ENCODE measurements at regions not wholly inside any gene's neighbourhood (a gene's known extent, or its start where the extent isn't known, plus 50 kb on each side); places are given as distances from the start of the nearest gene placed in this dataset.

- Mint-ChIP-seq H3K27me3 (peaks cover 62 to 66% of the 10 kb centered on the region in 2 donors), H3K27ac (no peak overlapping the region), H3K36me3 (ENCODE audit: insufficient read depth) (peaks cover 5% of the 10 kb centered on the region), H3K4me1 (ENCODE audit: low read depth in 2 of 2) (no peaks in the 10 kb centered on the region), H3K9me3 (no peaks in the 10 kb centered on the region), H3K4me3 (no peak overlapping the region)
- ATAC-seq (replicated peaks), result no peak
- no peak for DNase-seq
These were observed 289.7 kb downstream of the TCF7L2 start for GRCh38 chr10:113239566-113240350.

DNA sequence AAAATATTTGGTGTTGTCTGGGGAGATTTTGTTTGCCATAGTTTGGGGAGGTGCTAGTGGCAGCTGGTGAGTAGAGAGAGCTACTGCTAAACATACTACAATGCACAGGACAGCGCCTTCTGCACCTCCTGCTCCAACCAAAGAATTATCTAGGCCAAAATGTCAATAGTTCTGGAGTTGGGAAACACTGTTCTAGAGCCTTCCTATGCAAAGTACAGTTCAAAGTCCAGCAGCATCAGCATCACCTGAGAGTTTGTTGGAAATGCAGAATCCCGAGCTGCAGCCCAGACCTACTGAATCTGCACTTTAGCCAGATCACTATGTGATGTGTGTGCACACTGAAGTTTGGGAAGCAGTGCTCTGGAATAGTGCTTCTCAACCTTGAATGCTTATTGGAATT is 290.7 kb downstream of the TCF7L2 start:
- no peaks in the 10 kb centered on the region for H3K9me3 Mint-ChIP-seq
- no peak for DNase-seq
- H3K4me1 Mint-ChIP-seq (ENCODE audit: low read depth in 2 of 2), result no peaks in the 10 kb centered on the region
- H3K36me3 Mint-ChIP-seq (ENCODE audit: insufficient read depth), result peaks cover 1% of the 10 kb centered on the region
- no peak overlapping the region for H3K27ac Mint-ChIP-seq
- ATAC-seq (replicated peaks), result no peak
- H3K27me3 Mint-ChIP-seq, result peaks cover 62 to 67% of the 10 kb centered on the region in 2 donors
- no peak overlapping the region for H3K4me3 Mint-ChIP-seq

DNA sequence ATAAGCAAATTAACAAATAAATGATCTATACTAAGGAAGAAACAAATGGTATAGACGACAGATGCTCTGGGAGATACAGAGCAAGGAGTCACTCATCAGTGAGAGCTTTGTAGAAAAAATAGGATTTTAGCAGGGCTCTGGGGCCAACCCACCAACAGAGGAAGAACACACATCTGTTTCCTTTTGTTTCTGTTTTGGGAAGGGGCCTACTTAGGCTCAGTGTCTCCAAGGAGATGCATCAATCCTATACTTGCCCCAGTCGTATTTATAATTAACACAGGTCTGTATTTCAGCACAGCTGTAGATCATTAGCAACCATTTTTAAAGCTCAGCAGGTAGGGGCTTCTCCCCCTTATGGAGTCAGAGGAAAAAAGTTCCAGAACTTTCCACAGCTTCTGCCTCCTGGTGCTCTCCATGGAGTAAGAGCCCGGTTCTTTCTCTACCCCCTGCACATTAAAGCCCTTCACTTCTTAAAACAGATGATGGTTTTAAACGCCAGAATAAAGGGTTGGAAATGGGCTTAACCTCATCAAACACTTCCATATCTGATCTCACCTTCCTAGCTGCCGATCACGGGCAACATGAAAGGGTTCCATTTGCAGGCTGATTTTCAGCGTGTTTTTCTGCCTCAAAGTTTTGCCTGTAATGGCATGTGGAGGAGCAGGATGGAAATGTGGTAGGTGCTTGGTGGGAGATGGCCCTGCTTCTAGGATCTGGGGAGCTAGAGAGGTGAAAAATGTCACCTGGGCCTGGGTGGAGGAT is 291.7 kb downstream of the TCF7L2 start:
- H3K36me3 Mint-ChIP-seq (ENCODE audit: insufficient read depth), result no peaks in the 10 kb centered on the region
- peaks cover 56 to 69% of the 10 kb centered on the region in 2 donors for H3K27me3 Mint-ChIP-seq
- DNase-seq (no peak), ATAC-seq (replicated peaks) (no peak)
- no peaks in the 10 kb centered on the region for H3K9me3 Mint-ChIP-seq
- H3K27ac Mint-ChIP-seq, result no peak overlapping the region
- H3K4me1 Mint-ChIP-seq (ENCODE audit: low read depth in 2 of 2), result no peaks in the 10 kb centered on the region
- no peak overlapping the region for H3K4me3 Mint-ChIP-seq

DNA sequence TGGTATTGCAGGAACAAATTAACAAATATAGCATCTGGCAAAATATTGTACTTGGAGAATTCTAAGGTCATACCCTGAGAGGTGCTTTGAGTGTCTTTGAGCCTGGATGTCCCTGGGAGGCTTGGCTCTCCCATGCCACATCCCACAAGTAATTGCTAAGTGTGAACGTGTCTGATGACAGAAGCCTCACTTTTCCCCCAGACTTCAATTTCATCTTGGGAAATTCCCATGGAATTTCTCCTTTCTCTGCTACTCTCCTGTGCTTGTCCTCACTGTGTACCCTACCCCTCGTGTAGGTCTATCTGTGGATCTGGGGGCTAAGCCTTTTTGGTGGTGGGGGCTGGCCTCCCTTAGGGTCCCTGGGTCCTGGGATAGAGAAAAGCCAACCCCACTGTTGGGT is 293.3 kb downstream of the TCF7L2 start:
- Mint-ChIP-seq H3K4me1 (ENCODE audit: low read depth in 2 of 2) (no peaks in the 10 kb centered on the region), H3K27me3 (peaks cover 50 to 70% of the 10 kb centered on the region in 2 donors), H3K9me3 (no peaks in the 10 kb centered on the region), H3K36me3 (ENCODE audit: insufficient read depth) (no peaks in the 10 kb centered on the region), H3K4me3 (no peak overlapping the region), H3K27ac (no peak overlapping the region)
- ATAC-seq (replicated peaks) (no peak), DNase-seq (no peak)

- Mint-ChIP-seq H3K27me3 (peaks cover 48 to 70% of the 10 kb centered on the region in 2 donors), H3K4me1 (ENCODE audit: low read depth in 2 of 2) (peaks cover 0 to 2% of the 10 kb centered on the region in 2 donors), H3K27ac (no peak overlapping the region), H3K36me3 (ENCODE audit: insufficient read depth) (no peaks in the 10 kb centered on the region), H3K4me3 (no peak overlapping the region), H3K9me3 (no peaks in the 10 kb centered on the region)
- DNase-seq, result no peak
- no peak for ATAC-seq (replicated peaks)
These were observed 294.7 kb downstream of the TCF7L2 start for GRCh38 chr10:113244750-113245149.

- Mint-ChIP-seq H3K27me3 (peaks cover 43 to 65% of the 10 kb centered on the region in 2 donors), H3K9me3 (no peaks in the 10 kb centered on the region), H3K27ac (no peak overlapping the region), H3K36me3 (ENCODE audit: insufficient read depth) (no peaks in the 10 kb centered on the region), H3K4me1 (ENCODE audit: low read depth in 2 of 2) (peaks cover 0 to 2% of the 10 kb centered on the region in 2 donors), H3K4me3 (no peak overlapping the region)
- DNase-seq (no peak), ATAC-seq (replicated peaks) (no peak)
These were observed 295.2 kb downstream of the TCF7L2 start for GRCh38 chr10:113245286-113245685.

DNA sequence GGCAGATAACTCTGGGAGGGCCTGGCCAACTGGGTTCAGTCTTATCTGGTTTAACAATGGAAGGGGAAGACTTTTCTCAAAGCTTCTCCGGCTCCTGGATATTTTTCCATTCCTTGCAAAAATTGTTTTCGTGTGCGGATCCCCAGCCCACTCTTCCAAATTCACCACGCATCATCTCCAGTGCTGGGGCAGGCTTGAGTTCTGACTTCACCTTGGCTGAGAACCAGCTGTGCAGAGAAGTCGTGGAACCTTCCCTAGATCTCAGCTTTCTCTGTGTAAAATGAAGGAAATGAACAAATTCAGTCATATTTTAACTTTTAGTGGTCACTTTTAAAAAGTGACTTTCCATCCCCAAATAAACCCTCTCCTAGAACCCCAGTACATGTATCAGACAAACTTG is 297.0 kb downstream of the TCF7L2 start:
- no peak for ATAC-seq (replicated peaks)
- no peak for DNase-seq
- H3K36me3 Mint-ChIP-seq (ENCODE audit: insufficient read depth), result no peaks in the 10 kb centered on the region
- no peaks in the 10 kb centered on the region for H3K9me3 Mint-ChIP-seq
- H3K4me3 Mint-ChIP-seq, result no peak overlapping the region
- peaks cover 33 to 65% of the 10 kb centered on the region in 2 donors for H3K27me3 Mint-ChIP-seq
- H3K4me1 Mint-ChIP-seq (ENCODE audit: low read depth in 2 of 2), result peaks cover 0 to 2% of the 10 kb centered on the region in 2 donors
- H3K27ac Mint-ChIP-seq, result no peak overlapping the region

DNA sequence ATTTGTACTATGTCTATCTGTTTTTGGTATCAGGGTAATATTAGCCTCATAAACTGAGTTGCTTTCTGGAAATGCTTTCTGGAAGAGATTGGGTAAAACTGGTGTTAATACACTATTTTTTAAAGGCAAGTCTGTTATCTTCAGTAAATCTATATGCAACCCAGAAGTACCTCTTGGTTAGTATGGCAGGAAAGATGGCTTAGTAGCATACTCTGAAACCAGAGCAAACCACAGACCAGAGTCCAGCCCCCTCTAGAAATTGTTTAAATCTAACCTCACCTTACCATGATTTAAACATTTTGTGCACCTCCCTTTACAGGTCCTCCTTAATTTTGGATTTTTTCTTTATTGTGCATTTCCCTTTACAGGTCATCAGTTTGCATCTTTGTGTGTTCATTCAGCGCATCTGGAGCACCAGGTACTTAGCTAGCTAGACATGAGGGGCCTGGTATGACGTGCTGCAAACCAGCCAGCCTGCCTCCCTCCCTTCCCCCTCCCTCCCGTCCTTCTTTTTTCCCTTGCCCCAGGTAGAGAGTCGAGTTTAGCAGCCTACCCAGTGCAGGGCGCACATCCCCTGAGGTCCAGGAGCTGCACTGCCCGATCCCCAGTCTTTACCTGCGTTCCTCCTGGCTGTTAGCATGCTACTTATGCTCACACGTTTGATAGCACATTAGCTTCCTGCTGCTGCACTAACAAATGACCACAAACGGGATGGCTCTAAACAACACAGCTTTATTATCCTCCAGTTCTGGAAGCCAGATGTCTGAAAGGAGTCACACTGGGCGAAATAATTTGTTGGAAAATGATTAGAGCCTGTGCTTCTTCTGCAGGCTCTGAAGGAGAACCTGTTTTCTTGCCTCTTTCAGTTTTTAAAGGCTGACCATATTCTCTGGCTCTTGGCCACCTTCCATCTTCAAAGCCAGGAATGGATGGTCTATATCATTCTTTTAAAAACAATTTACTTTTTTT is 299.9 kb upstream of the HABP2 start:
- ATAC-seq (replicated peaks) (no peak), DNase-seq (no peak)
- H3K36me3 Mint-ChIP-seq (ENCODE audit: insufficient read depth), result no peaks in the 10 kb centered on the region
- no peak overlapping the region for H3K27ac Mint-ChIP-seq
- no peak overlapping the region for H3K4me3 Mint-ChIP-seq
- H3K4me1 Mint-ChIP-seq (ENCODE audit: low read depth in 2 of 2), result peaks cover 0 to 2% of the 10 kb centered on the region in 2 donors
- peaks cover 13 to 27% of the 10 kb centered on the region in 2 donors for H3K27me3 Mint-ChIP-seq
- no peaks in the 10 kb centered on the region for H3K9me3 Mint-ChIP-seq

GRCh38 chr10:113259576-113260226 is 293.2 kb upstream of the HABP2 start:
- DNase-seq (no peak), ATAC-seq (replicated peaks) (no peak)
- Mint-ChIP-seq H3K9me3 (no peaks in the 10 kb centered on the region), H3K27me3 (peaks cover 50 to 57% of the 10 kb centered on the region in 2 donors), H3K27ac (no peak overlapping the region), H3K4me1 (ENCODE audit: low read depth in 2 of 2) (no peaks in the 10 kb centered on the region), H3K4me3 (no peak overlapping the region), H3K36me3 (ENCODE audit: insufficient read depth) (no peaks in the 10 kb centered on the region)

DNA sequence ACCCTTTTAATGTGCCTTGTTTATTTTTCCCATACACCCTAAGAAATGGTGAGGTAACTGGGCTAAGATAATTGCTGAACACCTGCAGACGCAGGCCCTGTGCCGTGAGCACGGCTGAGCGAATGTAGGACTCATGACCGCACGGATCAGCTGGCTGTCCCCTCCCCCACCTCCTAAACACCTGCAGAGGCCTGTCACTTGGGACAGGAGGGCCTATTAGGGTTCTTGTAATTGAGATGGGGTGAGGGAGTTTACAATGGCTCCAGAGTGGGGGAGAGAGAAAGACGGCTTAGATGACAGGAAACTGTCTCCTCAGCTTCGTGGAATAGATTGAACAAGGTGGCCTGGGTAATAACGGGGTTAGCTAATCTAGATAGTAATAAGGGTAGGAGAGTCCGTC is 291.7 kb upstream of the HABP2 start:
- Mint-ChIP-seq H3K27me3 (peaks cover 50 to 66% of the 10 kb centered on the region in 2 donors), H3K9me3 (no peaks in the 10 kb centered on the region), H3K36me3 (ENCODE audit: insufficient read depth) (no peaks in the 10 kb centered on the region), H3K27ac (no peak overlapping the region), H3K4me3 (no peak overlapping the region), H3K4me1 (ENCODE audit: low read depth in 2 of 2) (no peaks in the 10 kb centered on the region)
- DNase-seq (no peak), ATAC-seq (replicated peaks) (no peak)

DNA sequence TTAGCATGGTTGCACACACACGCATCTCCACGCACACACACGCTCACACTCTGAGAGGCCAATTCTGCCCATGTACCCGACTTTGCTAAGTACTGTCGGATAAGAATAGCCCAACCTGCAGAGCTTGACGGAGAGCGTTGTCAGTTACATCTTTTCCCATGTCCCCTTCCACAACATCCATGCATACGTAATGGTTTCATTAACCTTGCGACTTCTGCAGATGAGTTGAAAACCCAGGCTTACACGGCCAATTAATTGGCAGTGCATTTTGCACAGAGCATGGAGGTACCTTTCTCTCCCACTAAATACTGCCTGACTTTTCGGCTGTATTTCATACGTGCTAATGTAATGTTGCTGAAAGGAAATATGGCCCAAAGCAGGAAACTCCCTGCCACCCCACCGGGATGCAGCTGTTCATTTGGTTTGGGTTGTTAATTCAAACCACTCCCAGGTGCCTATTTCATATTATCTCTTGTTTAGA is 291.2 kb upstream of the HABP2 start:
- Mint-ChIP-seq H3K36me3 (ENCODE audit: insufficient read depth) (no peaks in the 10 kb centered on the region), H3K27me3 (peaks cover 50 to 66% of the 10 kb centered on the region in 2 donors)

GRCh38 chr10:113263056-113263455 is 289.8 kb upstream of the HABP2 start:
- Mint-ChIP-seq H3K36me3 (ENCODE audit: insufficient read depth) (no peaks in the 10 kb centered on the region), H3K27me3 (peaks cover 44 to 73% of the 10 kb centered on the region in 2 donors)

More for the DNA sequence above, 291.2 kb upstream of the HABP2 start:
- ATAC-seq (replicated peaks) (no peak), DNase-seq (no peak)
- Mint-ChIP-seq H3K4me3 (no peak overlapping the region), H3K4me1 (ENCODE audit: low read depth in 2 of 2) (no peaks in the 10 kb centered on the region), H3K27ac (no peak overlapping the region), H3K9me3 (no peaks in the 10 kb centered on the region)

More at GRCh38 chr10:113263056-113263455, 289.8 kb upstream of the HABP2 start:
- Mint-ChIP-seq H3K4me3 (no peak overlapping the region), H3K9me3 (no peaks in the 10 kb centered on the region), H3K4me1 (ENCODE audit: low read depth in 2 of 2) (no peaks in the 10 kb centered on the region), H3K27ac (no peak overlapping the region)
- no peak for ATAC-seq (replicated peaks)
- no peak for DNase-seq
